Activated T-cell treated with anti-CD3 and anti-CD28 coated beads, Interleukin-2, amount 50 U/mL, for 24 hours (primary cell): ENCODE measurements at regions not wholly inside any gene's neighbourhood (a gene's known extent, or its start where the extent isn't known, plus 50 kb on each side); places are given as distances from the start of the nearest gene placed in this dataset.

ENCODE experiments used
- DNase-seq: peaks from one replicate; pipeline ENCODE4 v3.0.0-alpha.2; 2020
- H3K27ac Mint-ChIP-seq: 2 replicates; pipeline ENCODE4 v1.8.0; 2020; ENCODE audit warnings: mild to moderate bottlenecking, mixed read lengths
- H3K27me3 Mint-ChIP-seq: 2 replicates; pipeline ENCODE4 v1.8.0; 2020; ENCODE audit warnings: mixed read lengths
- H3K36me3 Mint-ChIP-seq: 2 replicates; pipeline ENCODE4 v1.8.0; 2020; ENCODE audit warnings: low read depth, mixed read lengths
- H3K4me1 Mint-ChIP-seq: 2 replicates; pipeline ENCODE4 v1.8.0; 2020; ENCODE audit warnings: low read depth, mixed read lengths
- H3K4me3 Mint-ChIP-seq: 2 replicates; pipeline ENCODE4 v1.8.0; 2020; ENCODE audit warnings: mild to moderate bottlenecking, moderate library complexity, mixed read lengths
- H3K9me3 Mint-ChIP-seq: 2 replicates; pipeline ENCODE4 v1.8.0; 2020; ENCODE audit warnings: mixed read lengths

GRCh38 chr21:35578831-35579471 lies 481.4 kb downstream of the SETD4 start:
- Mint-ChIP-seq H3K4me1 (peaks cover 30% of the 10 kb centered on the region), H3K4me3 (peak overlapping the region; percentile 3), H3K27me3 (peaks cover 36% of the 10 kb centered on the region), H3K9me3 (peaks cover 8% of the 10 kb centered on the region), H3K36me3 (no peaks in the 10 kb centered on the region), H3K27ac (peak overlapping the region; percentile 95)
- peak; percentile 49 for DNase-seq

DNA sequence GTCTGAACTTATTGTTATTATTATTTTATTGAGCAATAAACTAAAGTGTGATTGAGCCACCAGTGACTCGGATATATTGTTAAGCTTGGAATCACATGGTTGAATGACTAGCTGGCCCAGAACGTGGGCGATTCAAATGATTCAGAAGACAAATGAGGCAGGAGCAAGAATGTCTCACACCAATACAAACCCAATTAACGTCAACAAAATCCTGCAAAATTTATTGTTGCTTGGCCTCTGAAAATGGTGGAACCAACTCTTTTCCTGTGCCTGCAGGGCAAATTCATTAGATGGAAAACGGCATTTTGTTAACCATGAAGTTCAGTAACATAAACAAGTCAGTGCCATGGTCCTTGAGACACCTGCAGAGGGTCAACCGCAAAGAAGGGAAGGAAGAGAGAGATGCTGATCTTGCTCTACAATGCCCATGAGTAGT lies 482.0 kb downstream of the SETD4 start:
- Mint-ChIP-seq H3K27me3 (peaks cover 34% of the 10 kb centered on the region), H3K36me3 (no peaks in the 10 kb centered on the region), H3K4me3 (no peak overlapping the region), H3K27ac (peak overlapping the region; percentile 95), H3K4me1 (peaks cover 30% of the 10 kb centered on the region), H3K9me3 (peaks cover 8% of the 10 kb centered on the region)
- DNase-seq = no peak

GRCh38 chr21:35575280-35575915 lies 484.9 kb downstream of the SETD4 start:
- Mint-ChIP-seq H3K27ac (no peak overlapping the region), H3K36me3 (no peaks in the 10 kb centered on the region), H3K4me3 (no peak overlapping the region), H3K4me1 (peaks cover 21% of the 10 kb centered on the region), H3K9me3 (peaks cover 8% of the 10 kb centered on the region), H3K27me3 (peaks cover 24% of the 10 kb centered on the region)
- no peak for DNase-seq

DNA sequence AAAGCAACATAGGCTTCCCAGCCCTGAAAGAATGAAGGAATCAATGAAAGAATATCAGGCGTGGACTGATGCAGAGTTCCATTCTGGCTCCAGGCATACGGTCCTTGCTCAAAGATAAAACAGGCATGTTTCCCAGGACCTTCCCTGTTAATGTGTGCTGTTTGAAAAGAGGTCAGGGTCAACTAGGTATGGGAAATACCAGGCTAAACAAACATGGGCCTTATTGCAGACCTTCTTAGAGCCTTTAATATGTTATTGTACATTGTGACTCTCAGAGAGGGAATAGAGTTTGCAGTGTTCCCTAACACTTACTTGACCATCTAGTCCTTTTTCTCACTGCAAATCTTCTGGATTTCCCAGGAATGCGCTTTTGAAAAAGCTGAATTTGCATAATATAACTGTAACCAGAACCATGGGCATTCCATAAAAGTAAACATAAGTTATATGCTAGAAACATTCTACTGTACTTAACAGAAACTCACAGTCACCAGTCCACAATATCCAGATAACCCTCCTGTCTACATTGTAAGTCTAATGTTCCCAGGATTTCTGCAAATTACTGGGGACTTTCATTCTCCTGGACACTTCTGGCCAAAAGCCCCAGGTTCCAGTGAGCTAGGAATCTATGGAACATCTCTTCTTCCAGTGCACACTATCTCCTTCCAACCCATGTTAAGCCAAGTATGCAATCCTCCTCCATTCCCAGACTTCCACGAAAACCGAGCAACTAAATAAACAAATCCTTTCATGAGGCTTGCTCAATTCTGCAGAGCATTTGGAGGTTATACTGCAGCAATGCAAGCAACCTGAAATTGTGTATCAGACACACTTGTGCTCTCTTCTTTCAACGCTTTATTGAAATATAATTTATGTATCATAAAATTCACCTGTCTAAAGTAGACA lies 486.6 kb downstream of the SETD4 start:
- Mint-ChIP-seq H3K9me3 (peaks cover 3% of the 10 kb centered on the region), H3K27ac (no peak overlapping the region), H3K4me1 (peaks cover 5% of the 10 kb centered on the region), H3K36me3 (no peaks in the 10 kb centered on the region), H3K27me3 (peaks cover 19% of the 10 kb centered on the region), H3K4me3 (no peak overlapping the region)
- DNase-seq = no peak

DNA sequence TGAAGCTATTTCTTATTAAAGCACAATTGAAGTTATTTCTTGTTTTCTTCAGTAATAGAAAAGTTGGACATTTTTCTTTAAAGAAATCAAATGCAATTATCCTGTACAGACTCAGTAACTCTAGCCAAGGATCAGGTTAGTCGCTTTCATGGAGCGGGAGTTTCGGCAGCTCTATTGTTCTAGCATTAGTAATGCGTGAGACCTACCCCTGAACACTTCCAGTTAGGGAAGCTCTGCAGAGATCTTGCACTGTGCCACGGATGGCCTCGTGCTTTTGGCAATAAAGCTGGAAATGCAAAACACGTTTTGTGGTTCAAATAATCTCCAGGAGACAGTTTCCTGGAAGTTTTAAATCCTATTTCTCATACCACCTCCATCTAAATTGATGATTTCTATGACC lies 488.4 kb downstream of the SETD4 start:
- no peaks in the 10 kb centered on the region for H3K36me3 Mint-ChIP-seq
- no peaks in the 10 kb centered on the region for H3K4me1 Mint-ChIP-seq
- no peak overlapping the region for H3K27ac Mint-ChIP-seq
- H3K4me3 Mint-ChIP-seq = no peak overlapping the region
- peaks cover 25% of the 10 kb centered on the region for H3K27me3 Mint-ChIP-seq
- H3K9me3 Mint-ChIP-seq = no peaks in the 10 kb centered on the region
- DNase-seq = no peak

- Mint-ChIP-seq H3K4me3 (no peak overlapping the region), H3K27me3 (peaks cover 27% of the 10 kb centered on the region), H3K4me1 (no peaks in the 10 kb centered on the region), H3K9me3 (no peaks in the 10 kb centered on the region), H3K27ac (no peak overlapping the region), H3K36me3 (no peaks in the 10 kb centered on the region)
- DNase-seq = no peak
Observed at GRCh38 chr21:35568643-35569042, 491.7 kb downstream of the SETD4 start.

DNA sequence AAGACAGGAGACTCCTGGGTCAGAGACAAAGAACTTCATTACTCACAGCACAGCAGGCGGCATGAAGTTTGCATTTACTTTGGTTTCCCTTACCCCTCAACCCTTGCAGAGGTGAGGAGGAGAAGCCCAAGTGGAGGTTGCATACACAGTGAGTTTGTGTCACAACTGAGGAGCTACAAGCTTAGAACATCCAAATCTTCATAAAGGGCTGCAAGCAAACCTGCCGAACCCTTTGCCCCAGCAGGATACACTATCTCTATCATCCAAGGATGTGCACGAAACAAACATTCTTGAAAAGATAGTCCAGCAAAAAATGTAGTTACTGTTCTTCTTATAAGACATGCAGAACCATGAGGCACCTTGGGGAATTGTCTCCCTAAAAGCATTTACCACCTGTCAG lies 493.5 kb downstream of the SETD4 start:
- H3K9me3 Mint-ChIP-seq = no peaks in the 10 kb centered on the region
- peaks cover 27% of the 10 kb centered on the region for H3K27me3 Mint-ChIP-seq
- DNase-seq = no peak
- no peaks in the 10 kb centered on the region for H3K36me3 Mint-ChIP-seq
- H3K4me3 Mint-ChIP-seq = no peak overlapping the region
- no peaks in the 10 kb centered on the region for H3K4me1 Mint-ChIP-seq
- H3K27ac Mint-ChIP-seq = no peak overlapping the region

GRCh38 chr21:35565204-35565611 lies 495.1 kb downstream of the SETD4 start:
- H3K27me3 Mint-ChIP-seq = peaks cover 30% of the 10 kb centered on the region
- no peak overlapping the region for H3K4me3 Mint-ChIP-seq
- no peaks in the 10 kb centered on the region for H3K36me3 Mint-ChIP-seq
- no peak for DNase-seq
- H3K27ac Mint-ChIP-seq = no peak overlapping the region
- no peaks in the 10 kb centered on the region for H3K4me1 Mint-ChIP-seq
- H3K9me3 Mint-ChIP-seq = no peaks in the 10 kb centered on the region

GRCh38 chr21:35563885-35564451 lies 496.4 kb downstream of the SETD4 start:
- Mint-ChIP-seq H3K4me3 (no peak overlapping the region), H3K36me3 (no peaks in the 10 kb centered on the region), H3K27ac (no peak overlapping the region), H3K4me1 (no peaks in the 10 kb centered on the region), H3K9me3 (no peaks in the 10 kb centered on the region), H3K27me3 (peaks cover 30% of the 10 kb centered on the region)
- DNase-seq = no peak

GRCh38 chr21:35562876-35563275 lies 497.4 kb downstream of the SETD4 start:
- Mint-ChIP-seq H3K36me3 (no peaks in the 10 kb centered on the region), H3K27me3 (peaks cover 31% of the 10 kb centered on the region), H3K9me3 (no peaks in the 10 kb centered on the region), H3K27ac (no peak overlapping the region), H3K4me1 (no peaks in the 10 kb centered on the region), H3K4me3 (no peak overlapping the region)
- no peak for DNase-seq

DNA sequence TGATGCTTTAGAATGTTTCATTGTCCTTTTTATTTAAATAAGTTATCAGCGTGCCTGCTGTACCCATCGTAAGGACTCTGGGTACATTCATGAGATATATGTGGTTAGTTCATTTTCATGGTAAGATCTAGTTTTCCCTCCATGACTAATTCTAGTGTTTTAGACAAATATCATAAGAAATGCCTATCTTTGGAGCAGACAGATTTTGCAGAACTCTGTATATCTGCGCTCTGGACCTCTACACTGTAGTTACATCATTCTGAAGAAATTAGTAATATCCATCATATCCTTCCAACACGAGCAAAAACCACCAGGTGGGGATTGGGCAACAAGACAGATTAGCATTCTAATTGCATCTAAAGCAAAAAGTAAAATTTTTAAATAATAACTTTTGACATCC lies 499.2 kb downstream of the SETD4 start:
- Mint-ChIP-seq H3K27ac (no peak overlapping the region), H3K4me3 (no peak overlapping the region)

DNA sequence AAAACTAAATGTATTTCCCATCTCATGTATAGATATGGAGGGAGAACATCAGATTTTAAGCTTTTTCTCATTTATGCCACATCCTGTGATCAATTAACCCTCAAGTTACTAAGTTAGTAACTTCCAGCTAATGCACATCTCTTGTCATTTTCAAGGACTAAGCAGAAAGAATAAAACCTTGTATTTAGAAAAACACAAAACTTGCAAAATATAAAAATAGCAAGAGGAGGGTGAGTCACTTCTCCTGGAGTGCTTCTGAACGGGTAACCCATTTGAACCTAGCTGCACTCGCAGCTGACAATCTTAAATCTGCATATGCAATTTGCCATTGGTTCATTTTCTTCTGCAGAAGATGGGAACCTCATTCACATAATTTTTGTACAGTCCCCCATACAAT lies 500.5 kb downstream of the SETD4 start:
- Mint-ChIP-seq H3K36me3 (no peaks in the 10 kb centered on the region), H3K27me3 (peaks cover 15% of the 10 kb centered on the region), H3K4me1 (no peaks in the 10 kb centered on the region), H3K27ac (no peak overlapping the region), H3K9me3 (no peaks in the 10 kb centered on the region), H3K4me3 (no peak overlapping the region)
- no peak for DNase-seq

More for the DNA sequence above, 499.2 kb downstream of the SETD4 start:
- Mint-ChIP-seq H3K4me1 (no peaks in the 10 kb centered on the region), H3K36me3 (no peaks in the 10 kb centered on the region), H3K9me3 (no peaks in the 10 kb centered on the region), H3K27me3 (peaks cover 23% of the 10 kb centered on the region)
- no peak for DNase-seq

DNA sequence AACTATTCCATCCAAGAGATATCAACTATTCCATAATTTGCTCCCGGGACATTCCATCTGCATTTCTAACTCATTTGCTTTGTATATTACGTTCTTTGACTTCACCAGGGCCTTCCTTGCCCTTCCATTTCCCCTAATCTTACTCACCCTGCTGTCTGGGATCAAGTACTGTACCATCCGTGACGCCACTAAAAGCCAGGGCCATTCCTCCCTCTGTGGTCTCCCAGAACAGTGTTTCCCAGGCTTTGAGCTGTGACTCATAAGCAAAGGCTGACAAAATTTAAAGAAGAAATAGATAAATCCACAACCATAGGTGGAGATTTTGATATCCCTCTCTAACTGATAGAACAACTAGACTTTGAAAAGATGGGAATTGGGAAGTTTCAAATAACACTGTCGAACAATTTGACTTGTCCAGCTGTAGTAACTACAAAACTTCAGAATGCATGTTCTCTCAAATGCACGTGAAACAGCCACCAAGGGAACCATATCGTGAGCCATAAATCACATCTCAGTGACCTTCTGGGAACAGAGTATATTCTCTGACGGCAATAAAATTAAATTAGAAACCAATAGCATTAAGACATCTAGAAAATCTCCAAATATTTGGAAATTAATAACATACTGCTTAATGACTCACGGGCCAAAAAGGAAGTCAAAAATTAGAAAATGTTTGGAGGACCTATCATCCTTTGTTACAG lies 501.0 kb downstream of the SETD4 start:
- Mint-ChIP-seq H3K27ac (no peak overlapping the region), H3K4me1 (no peaks in the 10 kb centered on the region), H3K9me3 (no peaks in the 10 kb centered on the region), H3K36me3 (no peaks in the 10 kb centered on the region), H3K27me3 (peaks cover 15% of the 10 kb centered on the region), H3K4me3 (no peak overlapping the region)
- no peak for DNase-seq

- H3K4me1 Mint-ChIP-seq = no peaks in the 10 kb centered on the region
Observed at GRCh38 chr21:35556536-35556935, 503.8 kb downstream of the SETD4 start.

More at GRCh38 chr21:35556536-35556935, 503.8 kb downstream of the SETD4 start:
- no peak for DNase-seq
- H3K9me3 Mint-ChIP-seq = no peaks in the 10 kb centered on the region
- peaks cover 22% of the 10 kb centered on the region for H3K27me3 Mint-ChIP-seq
- no peak overlapping the region for H3K4me3 Mint-ChIP-seq
- no peak overlapping the region for H3K27ac Mint-ChIP-seq
- no peaks in the 10 kb centered on the region for H3K36me3 Mint-ChIP-seq
